H1 (cell line): ENCODE measurements at regions not wholly inside any gene's neighbourhood (a gene's known extent, or its start where the extent isn't known, plus 50 kb on each side); places are given as distances from the start of the nearest gene placed in this dataset.

Experiments
- CTCF ChIA-PET: fragments of 300-600 bp; sonication (Branson Sonifier 250); formaldehyde crosslinking; loops from one replicate; lab custom pipeline; 2021; ENCODE audit not compliant: partially characterized antibody; lab: Charles Lee
- POLR2A ChIA-PET: fragments of 300-600 bp; sonication (Branson Sonifier 250); formaldehyde crosslinking; loops from one replicate; lab custom pipeline; 2021; ENCODE audit warnings: inconsistent platforms; ENCODE audit not compliant: partially characterized antibody; lab: Charles Lee
- DNase-seq, 2 experiments: peaks; one replicate each; pipeline versions ENCODE4 v3.0.0 to v3.0.0-alpha.2; 2010 to 2022; ENCODE audit warnings: low spot score in 2 of 2, low read depth in 1 of 2, mixed read lengths in 1 of 2
- FAIRE-seq: peaks from 2 replicates; lab custom pipeline; 2011; peaks lifted over from hg19 to GRCh38; lab: Jason Lieb, UNC
- H2AFZ ChIP-seq: 2 replicates; pipeline ENCODE4 v1.8.1; 2012; ENCODE audit warnings: low read length, inconsistent platforms
- H2AK5ac ChIP-seq: 2 replicates; pipeline ENCODE4 v1.6.1; 2013; ENCODE audit warnings: low read depth, low read length
- H2BK120ac ChIP-seq: replicated peaks from 2 replicates; pipeline ENCODE3; 2013; ENCODE audit warnings: low read depth, low read length, inconsistent platforms
- H2BK12ac ChIP-seq: 2 replicates; pipeline ENCODE4 v1.6.1; 2013; ENCODE audit warnings: low read depth, low read length
- H2BK15ac ChIP-seq: 2 replicates; pipeline ENCODE4 v1.6.1; 2013; ENCODE audit warnings: low read length
- H2BK20ac ChIP-seq: 2 replicates; pipeline ENCODE4 v1.6.1; 2013; ENCODE audit warnings: low read length
- H2BK5ac ChIP-seq: 2 replicates; pipeline ENCODE4 v1.6.1; 2013; ENCODE audit warnings: low read depth, low read length
- H3K14ac ChIP-seq: 2 replicates; pipeline ENCODE4 v1.6.1; 2013; ENCODE audit warnings: inconsistent platforms; ENCODE audit not compliant: insufficient read length
- H3K18ac ChIP-seq: 2 replicates; pipeline ENCODE4 v1.6.1; 2013; ENCODE audit warnings: low read length; ENCODE audit errors: extremely low read depth
- H3K23ac ChIP-seq: 2 replicates; pipeline ENCODE4 v1.6.1; 2013; ENCODE audit warnings: inconsistent platforms; ENCODE audit not compliant: insufficient read length
- H3K23me2 ChIP-seq: 2 replicates; pipeline ENCODE4 v1.6.1; 2013; ENCODE audit warnings: low read depth, low read length
- H3K27ac ChIP-seq: 2 replicates; pipeline ENCODE4 v1.6.1; 2011; ENCODE audit warnings: low read depth, low read length, inconsistent platforms
- H3K27me3 ChIP-seq, 4 experiments: replicated peaks in 1 of 4; 1 replicate in 1 of 4; 2 replicates in 3 of 4; pipeline versions ENCODE4 v1.6.1 to v1.8.1; 2011 to 2013; ENCODE audit warnings: low read length in 3 of 4, mild to moderate bottlenecking in 3 of 4, inconsistent platforms in 2 of 4, mixed read lengths in 2 of 4, moderate library complexity in 1 of 4; ENCODE audit not compliant: control insufficient read depth in 3 of 4, insufficient read depth in 3 of 4; ENCODE audit errors: extremely low read depth in 1 of 4
- H3K36me3 ChIP-seq, 4 experiments: 2 replicates each; pipeline versions ENCODE4 v1.6.1 to v1.8.1; 2011 to 2013; ENCODE audit warnings: mild to moderate bottlenecking in 4 of 4, low read length in 3 of 4, moderate library complexity in 2 of 4, control low read depth in 1 of 4, inconsistent platforms in 1 of 4; ENCODE audit not compliant: insufficient read depth in 4 of 4, control insufficient read depth in 2 of 4
- H3K4ac ChIP-seq: replicated peaks from 2 replicates; pipeline ENCODE3; 2013; ENCODE audit warnings: low read length, low read depth, mixed read lengths, inconsistent platforms; ENCODE audit not compliant: insufficient read length
- H3K4me1 ChIP-seq, 4 experiments: replicated peaks in 1 of 4; 1 replicate in 1 of 4; 2 replicates in 3 of 4; pipeline versions ENCODE4 v1.6.1 to v1.8.1; 2011 to 2013; ENCODE audit warnings: low read length in 3 of 4, inconsistent platforms in 2 of 4, mixed read lengths in 1 of 4; ENCODE audit not compliant: insufficient read depth in 4 of 4, control insufficient read depth in 3 of 4
- H3K4me2 ChIP-seq, 2 experiments: 2 replicates each; pipeline versions ENCODE4 v1.6.1 to v1.8.1; 2011 to 2013; ENCODE audit warnings: low read depth in 2 of 2, low read length in 2 of 2, control low read depth in 1 of 2, inconsistent platforms in 1 of 2, mild to moderate bottlenecking in 1 of 2; ENCODE audit not compliant: insufficient read depth in 1 of 2
- H3K4me3 ChIP-seq, 4 experiments: fragments of 200-600, 300-600 bp in 1 of 4; sonication (generic), shearing (Covaris generic), sonication (Bioruptor Twin) in 1 of 4; 2 replicates each; pipeline versions ENCODE4 v1.5.1 to v1.8.1; 2011 to 2016; ENCODE audit warnings: low read length in 4 of 4, low read depth in 3 of 4, control low read depth in 2 of 4, inconsistent platforms in 2 of 4, mild to moderate bottlenecking in 2 of 4, mixed read lengths in 1 of 4, moderate library complexity in 1 of 4; ENCODE audit not compliant: insufficient read depth in 2 of 4; ENCODE audit errors: extremely low read depth in 1 of 4
- H3K56ac ChIP-seq: replicated peaks from 2 replicates; pipeline ENCODE3; 2013; ENCODE audit warnings: low read depth, mild to moderate bottlenecking, mixed read lengths, low read length, inconsistent platforms; ENCODE audit not compliant: insufficient read length
- H3K79me1 ChIP-seq: 2 replicates; pipeline ENCODE4 v1.6.1; 2013; ENCODE audit warnings: low read depth, low read length, control low read depth
- H3K79me2 ChIP-seq, 2 experiments: 2 replicates each; pipeline versions ENCODE4 v1.6.1 to v1.8.1; 2012 to 2013; ENCODE audit warnings: low read length in 2 of 2, mild to moderate bottlenecking in 2 of 2, inconsistent platforms in 1 of 2; ENCODE audit not compliant: insufficient read depth in 2 of 2, control insufficient read depth in 1 of 2
- H3K9ac ChIP-seq, 4 experiments: replicated peaks in 1 of 4; 1 replicate in 1 of 4; 2 replicates in 3 of 4; pipeline versions ENCODE4 v1.6.1 to v1.8.1; 2011 to 2013; ENCODE audit warnings: low read depth in 3 of 4, low read length in 3 of 4, control low read depth in 2 of 4, mild to moderate bottlenecking in 2 of 4, moderate library complexity in 2 of 4, inconsistent platforms in 1 of 4; ENCODE audit errors: extremely low read depth in 1 of 4
- H3K9me3 ChIP-seq, 2 experiments: 2 replicates each; pipeline versions ENCODE4 v1.6.1 to v1.8.1; 2012 to 2013; ENCODE audit warnings: mild to moderate bottlenecking in 2 of 2, moderate library complexity in 2 of 2, control low read depth in 1 of 2, inconsistent platforms in 1 of 2, low read depth in 1 of 2, low read length in 1 of 2, mixed read lengths in 1 of 2; ENCODE audit not compliant: insufficient read depth in 2 of 2
- H4K20me1 ChIP-seq, 2 experiments: replicated peaks in 1 of 2; 2 replicates each; pipeline versions ENCODE3 to v1.8.1; 2011 to 2013; ENCODE audit warnings: inconsistent platforms in 2 of 2, low read length in 2 of 2, mild to moderate bottlenecking in 1 of 2; ENCODE audit not compliant: insufficient read depth in 2 of 2, control insufficient read depth in 1 of 2
- H4K5ac ChIP-seq: 2 replicates; pipeline ENCODE4 v1.6.1; 2013; ENCODE audit warnings: low read length, low read depth, mixed read lengths, inconsistent platforms; ENCODE audit not compliant: insufficient read length
- H4K8ac ChIP-seq: 2 replicates; pipeline ENCODE4 v1.8.0; 2013; ENCODE audit warnings: mild to moderate bottlenecking, moderate library complexity, low read length, inconsistent platforms; ENCODE audit not compliant: insufficient read depth; ENCODE audit errors: extremely low read depth
- H4K91ac ChIP-seq: replicated peaks from 2 replicates; pipeline ENCODE3; 2013; ENCODE audit warnings: low read length, mixed read lengths, inconsistent platforms; ENCODE audit not compliant: insufficient read length
- KDM5A ChIP-seq: fragments of 200-600 bp; IDR thresholded peaks from 2 replicates; pipeline ENCODE4 v1.7.1; 2012; ENCODE audit warnings: mild to moderate bottlenecking, low read length, inconsistent platforms, mixed read lengths
- WGBS, 2 experiments: shearing (Covaris generic) in 1 of 2; methylation state at CpG; one replicate each; pipeline versions ENCODE4 v1.1.6 to v1.1.7; 2013 to 2015; ENCODE audit warnings: low lambda C conversion rate in 2 of 2, mixed read lengths in 2 of 2, inconsistent platforms in 1 of 2, low coverage in 1 of 2, missing lambda C conversion rate in 1 of 2; ENCODE audit not compliant: insufficient replicate concordance in 2 of 2, insufficient coverage in 1 of 2, insufficient read length in 1 of 2; ENCODE audit errors: extremely low coverage in 1 of 2, missing lambda C conversion rate in 1 of 2; 5-methylcytosine and 5-hydroxymethylcytosine counted together
- TF ChIP-seq, protein P1 (sequence below): IDR thresholded peaks from 2 replicates; pipeline ENCODE4 v1.6.1; 2012; ENCODE audit warnings: low read length, inconsistent platforms

GRCh38 chr10:78719276-78719675 is 349.5 kb upstream of the ZMIZ1 start:
- DNase-seq (no peak), FAIRE-seq (no peak)
- no peak overlapping the region for H4K5ac ChIP-seq
- no peak overlapping the region for H3K4ac ChIP-seq
- H2BK120ac ChIP-seq, result no peak overlapping the region
- H2BK5ac ChIP-seq, result no peak overlapping the region
- H3K56ac ChIP-seq, result no peak overlapping the region
- H3K27ac ChIP-seq, result no peak overlapping the region
- H2AFZ ChIP-seq, result no peak overlapping the region
- H3K14ac ChIP-seq, result no peak overlapping the region
- 88% methylated on average over 8 of the region's 10 CpGs; no CpG with 5 or more reads in 1 of the 2 experiments for WGBS, 2 experiments
- CTCF ChIA-PET, result interaction anchor here (1.1 to 1.2 kb wide), 3 partner anchors 10 to 63 kb away, joined by 3 to 4 read pairs (median 3); no protein-coding TSS in a partner anchor
- H2BK15ac ChIP-seq, result no peak overlapping the region
- no peak overlapping the region for H2BK12ac ChIP-seq
- H2AK5ac ChIP-seq, result no peak overlapping the region
- H3K4me1 ChIP-seq, result peaks cover 0 to 4% (median 2%) of the 10 kb centered on the region in 4 experiments; a peak in 3 of 7 replicates
- POLR2A ChIA-PET, result no interaction called here
- H4K20me1 ChIP-seq, result no peaks in the 10 kb centered on the region
- H4K8ac ChIP-seq, result no peak overlapping the region
- no peaks in the 10 kb centered on the region for H3K9me3 ChIP-seq
- no peaks in the 10 kb centered on the region for H3K23me2 ChIP-seq
- H3K18ac ChIP-seq, result no peak overlapping the region
- no peaks in the 10 kb centered on the region for H3K79me2 ChIP-seq
- H4K91ac ChIP-seq, result no peak overlapping the region
- H3K4me2 ChIP-seq, result no peak overlapping the region
- no peak for TF ChIP-seq KDM5A
- TF ChIP-seq, protein P1, sequence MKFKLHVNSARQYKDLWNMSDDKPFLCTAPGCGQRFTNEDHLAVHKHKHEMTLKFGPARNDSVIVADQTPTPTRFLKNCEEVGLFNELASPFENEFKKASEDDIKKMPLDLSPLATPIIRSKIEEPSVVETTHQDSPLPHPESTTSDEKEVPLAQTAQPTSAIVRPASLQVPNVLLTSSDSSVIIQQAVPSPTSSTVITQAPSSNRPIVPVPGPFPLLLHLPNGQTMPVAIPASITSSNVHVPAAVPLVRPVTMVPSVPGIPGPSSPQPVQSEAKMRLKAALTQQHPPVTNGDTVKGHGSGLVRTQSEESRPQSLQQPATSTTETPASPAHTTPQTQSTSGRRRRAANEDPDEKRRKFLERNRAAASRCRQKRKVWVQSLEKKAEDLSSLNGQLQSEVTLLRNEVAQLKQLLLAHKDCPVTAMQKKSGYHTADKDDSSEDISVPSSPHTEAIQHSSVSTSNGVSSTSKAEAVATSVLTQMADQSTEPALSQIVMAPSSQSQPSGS, result no peak
- no peak overlapping the region for H2BK20ac ChIP-seq
- H3K27me3 ChIP-seq, result no peaks in the 10 kb centered on the region; a peak in 1 of 7 replicates
- no peak overlapping the region for H3K4me3 ChIP-seq
- H3K36me3 ChIP-seq, result no peaks in the 10 kb centered on the region; a peak in 1 of 8 replicates
- H3K23ac ChIP-seq, result no peak overlapping the region
- no peak overlapping the region for H3K9ac ChIP-seq
- H3K79me1 ChIP-seq, result no peaks in the 10 kb centered on the region
